Hepatocyte (in vitro differentiated cells): ENCODE measurements at regions not wholly inside any gene's neighbourhood (a gene's known extent, or its start where the extent isn't known, plus 50 kb on each side); places are given as distances from the start of the nearest gene placed in this dataset.

Experiments used
- EZH2 ChIP-seq: fragments of 200-600 bp; sonication (generic); IDR thresholded peaks from 2 replicates; pipeline ENCODE4 v1.6.1; 2016; ENCODE audit warnings: antibody characterized with exemption, mild to moderate bottlenecking, borderline replicate concordance
- TF ChIP-seq, protein P1 (sequence below): fragments of 200-600 bp; sonication (generic); IDR thresholded peaks from 2 replicates; pipeline ENCODE4 v1.5.1; 2016; ENCODE audit warnings: antibody characterized with exemption, mild to moderate bottlenecking; ENCODE audit not compliant: poor library complexity

GRCh38 chr20:58023781-58024180 is 204.7 kb downstream of the ANKRD60 start:
- TF ChIP-seq EZH2 = no peak
- TF ChIP-seq, protein P1, sequence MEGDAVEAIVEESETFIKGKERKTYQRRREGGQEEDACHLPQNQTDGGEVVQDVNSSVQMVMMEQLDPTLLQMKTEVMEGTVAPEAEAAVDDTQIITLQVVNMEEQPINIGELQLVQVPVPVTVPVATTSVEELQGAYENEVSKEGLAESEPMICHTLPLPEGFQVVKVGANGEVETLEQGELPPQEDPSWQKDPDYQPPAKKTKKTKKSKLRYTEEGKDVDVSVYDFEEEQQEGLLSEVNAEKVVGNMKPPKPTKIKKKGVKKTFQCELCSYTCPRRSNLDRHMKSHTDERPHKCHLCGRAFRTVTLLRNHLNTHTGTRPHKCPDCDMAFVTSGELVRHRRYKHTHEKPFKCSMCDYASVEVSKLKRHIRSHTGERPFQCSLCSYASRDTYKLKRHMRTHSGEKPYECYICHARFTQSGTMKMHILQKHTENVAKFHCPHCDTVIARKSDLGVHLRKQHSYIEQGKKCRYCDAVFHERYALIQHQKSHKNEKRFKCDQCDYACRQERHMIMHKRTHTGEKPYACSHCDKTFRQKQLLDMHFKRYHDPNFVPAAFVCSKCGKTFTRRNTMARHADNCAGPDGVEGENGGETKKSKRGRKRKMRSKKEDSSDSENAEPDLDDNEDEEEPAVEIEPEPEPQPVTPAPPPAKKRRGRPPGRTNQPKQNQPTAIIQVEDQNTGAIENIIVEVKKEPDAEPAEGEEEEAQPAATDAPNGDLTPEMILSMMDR = no peak
